ENCODE measurements at regions not wholly inside any gene's neighbourhood (a gene's known extent, or its start where the extent isn't known, plus 50 kb on each side); places are given as distances from the start of the nearest gene placed in this dataset.

DNA sequence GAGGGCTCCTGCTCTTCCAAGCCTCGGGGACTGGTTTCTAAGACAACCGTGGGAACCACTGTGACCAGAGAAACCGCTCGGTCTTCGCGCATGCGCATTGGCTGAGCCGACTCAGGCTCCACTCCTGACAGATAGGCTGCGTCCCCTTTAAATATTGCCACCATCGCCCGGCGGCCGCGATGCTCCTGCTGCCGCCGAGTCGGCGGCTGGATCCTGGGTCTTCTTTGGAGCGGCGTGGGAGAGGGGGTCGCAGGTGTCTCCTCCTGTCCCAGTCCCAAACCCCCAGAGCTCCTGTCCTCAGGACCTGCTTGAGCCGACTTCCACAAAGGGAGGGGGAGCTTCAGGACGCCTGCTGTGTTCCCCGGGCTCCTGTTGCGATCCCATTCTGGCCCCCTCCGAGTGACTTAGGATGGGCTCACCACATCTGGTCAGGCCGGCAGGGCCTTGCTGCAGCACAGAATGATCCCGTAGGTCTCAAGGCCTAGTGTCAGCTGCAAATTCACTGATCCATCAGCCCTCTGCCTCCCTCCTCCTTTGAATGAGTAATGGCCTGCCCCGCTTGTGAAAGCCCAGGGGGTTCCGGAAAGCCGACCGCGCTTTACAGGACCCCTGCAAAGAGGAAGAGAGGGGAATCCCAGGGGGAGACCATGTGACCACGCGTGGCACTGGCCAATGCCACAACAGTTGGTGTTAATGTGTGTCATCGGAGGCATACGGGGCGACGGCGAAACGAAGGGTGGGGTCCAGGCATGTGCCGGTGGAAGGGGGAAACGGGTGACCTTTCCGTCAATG, 683.2 kb upstream of the TPTE start:
- no peak overlapping the region for H3K4me3 ChIP-seq (ENCODE audit: low read depth in 1 of 3, low read length in 3 of 3)
- no peaks in the 10 kb centered on the region for H3K27me3 ChIP-seq (ENCODE audit: control insufficient read depth in 4 of 4, insufficient read depth in 4 of 4, low read length in 3 of 4)
- TF ChIP-seq GABPA (IDR thresholded peaks at IDR 0.05 in 1 of 2, conservative IDR thresholded peaks at IDR 0.05 in 1 of 2) = no peak
- TF ChIP-seq RAD21 (IDR thresholded peaks at IDR 0.05) = no peak
- no peak for TF ChIP-seq HNF4A (conservative IDR thresholded peaks at IDR 0.05)
- no peak for TF ChIP-seq RXRA (IDR thresholded peaks at IDR 0.05)
- no peak for TF ChIP-seq HNF4G (IDR thresholded peaks at IDR 0.05)
- no peak for TF ChIP-seq JUND (IDR thresholded peaks at IDR 0.05)
- TF ChIP-seq, protein P1, sequence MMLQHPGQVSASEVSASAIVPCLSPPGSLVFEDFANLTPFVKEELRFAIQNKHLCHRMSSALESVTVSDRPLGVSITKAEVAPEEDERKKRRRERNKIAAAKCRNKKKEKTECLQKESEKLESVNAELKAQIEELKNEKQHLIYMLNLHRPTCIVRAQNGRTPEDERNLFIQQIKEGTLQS (IDR thresholded peaks at IDR 0.05) = no peak
- TF ChIP-seq CTCF (IDR thresholded peaks at IDR 0.05; ENCODE audit: low read depth, low read length, missing input control) = no peak
- TF ChIP-seq, protein P2, sequence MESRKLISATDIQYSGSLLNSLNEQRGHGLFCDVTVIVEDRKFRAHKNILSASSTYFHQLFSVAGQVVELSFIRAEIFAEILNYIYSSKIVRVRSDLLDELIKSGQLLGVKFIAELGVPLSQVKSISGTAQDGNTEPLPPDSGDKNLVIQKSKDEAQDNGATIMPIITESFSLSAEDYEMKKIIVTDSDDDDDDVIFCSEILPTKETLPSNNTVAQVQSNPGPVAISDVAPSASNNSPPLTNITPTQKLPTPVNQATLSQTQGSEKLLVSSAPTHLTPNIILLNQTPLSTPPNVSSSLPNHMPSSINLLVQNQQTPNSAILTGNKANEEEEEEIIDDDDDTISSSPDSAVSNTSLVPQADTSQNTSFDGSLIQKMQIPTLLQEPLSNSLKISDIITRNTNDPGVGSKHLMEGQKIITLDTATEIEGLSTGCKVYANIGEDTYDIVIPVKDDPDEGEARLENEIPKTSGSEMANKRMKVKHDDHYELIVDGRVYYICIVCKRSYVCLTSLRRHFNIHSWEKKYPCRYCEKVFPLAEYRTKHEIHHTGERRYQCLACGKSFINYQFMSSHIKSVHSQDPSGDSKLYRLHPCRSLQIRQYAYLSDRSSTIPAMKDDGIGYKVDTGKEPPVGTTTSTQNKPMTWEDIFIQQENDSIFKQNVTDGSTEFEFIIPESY (IDR thresholded peaks at IDR 0.05) = no peak
- TF ChIP-seq SP1 (IDR thresholded peaks at IDR 0.05) = no peak
- TF ChIP-seq EGR1 (IDR thresholded peaks at IDR 0.05; ENCODE audit: low read depth in 2 of 2) = no peak
- TF ChIP-seq FOXA2 (IDR thresholded peaks at IDR 0.05) = no peak
- TF ChIP-seq REST (IDR thresholded peaks at IDR 0.05) = no peak
- TF ChIP-seq FOXA1 (IDR thresholded peaks at IDR 0.05) = no peak
- TF ChIP-seq, protein P3, sequence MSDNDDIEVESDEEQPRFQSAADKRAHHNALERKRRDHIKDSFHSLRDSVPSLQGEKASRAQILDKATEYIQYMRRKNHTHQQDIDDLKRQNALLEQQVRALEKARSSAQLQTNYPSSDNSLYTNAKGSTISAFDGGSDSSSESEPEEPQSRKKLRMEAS (IDR thresholded peaks at IDR 0.05) = no peak
- TF ChIP-seq YY1 (IDR thresholded peaks at IDR 0.05) = no peak
- TF ChIP-seq NR2F2 (IDR thresholded peaks at IDR 0.05) = no peak
- no peak overlapping the region for H3K27ac ChIP-seq (ENCODE audit: low read depth in 1 of 2, low read length in 2 of 2)
- H3K4me1 ChIP-seq (ENCODE audit: control insufficient read depth in 4 of 4, insufficient read depth in 4 of 4, low read length in 3 of 4) = no peaks in the 10 kb centered on the region
- 70% methylated on average over 44 of the region's 44 CpGs for WGBS
- no peaks in the 10 kb centered on the region for H3K36me3 ChIP-seq (ENCODE audit: control insufficient read depth in 4 of 4, insufficient read depth in 3 of 4, low read depth in 1 of 4, low read length in 3 of 4)
- H3K9ac ChIP-seq (ENCODE audit: low read depth in 1 of 2, low read length in 2 of 2) = no peak overlapping the region
- H3K9me3 ChIP-seq (ENCODE audit: control insufficient read depth in 4 of 4, low read length in 3 of 4) = peaks cover 3 to 12% (median 10%) of the 10 kb centered on the region in 4 donors
- DNase-seq (ENCODE audit: low spot score) = no peak
